ENCODE measurements at regions not wholly inside any gene's neighbourhood (a gene's known extent, or its start where the extent isn't known, plus 50 kb on each side); places are given as distances from the start of the nearest gene placed in this dataset.

DNA sequence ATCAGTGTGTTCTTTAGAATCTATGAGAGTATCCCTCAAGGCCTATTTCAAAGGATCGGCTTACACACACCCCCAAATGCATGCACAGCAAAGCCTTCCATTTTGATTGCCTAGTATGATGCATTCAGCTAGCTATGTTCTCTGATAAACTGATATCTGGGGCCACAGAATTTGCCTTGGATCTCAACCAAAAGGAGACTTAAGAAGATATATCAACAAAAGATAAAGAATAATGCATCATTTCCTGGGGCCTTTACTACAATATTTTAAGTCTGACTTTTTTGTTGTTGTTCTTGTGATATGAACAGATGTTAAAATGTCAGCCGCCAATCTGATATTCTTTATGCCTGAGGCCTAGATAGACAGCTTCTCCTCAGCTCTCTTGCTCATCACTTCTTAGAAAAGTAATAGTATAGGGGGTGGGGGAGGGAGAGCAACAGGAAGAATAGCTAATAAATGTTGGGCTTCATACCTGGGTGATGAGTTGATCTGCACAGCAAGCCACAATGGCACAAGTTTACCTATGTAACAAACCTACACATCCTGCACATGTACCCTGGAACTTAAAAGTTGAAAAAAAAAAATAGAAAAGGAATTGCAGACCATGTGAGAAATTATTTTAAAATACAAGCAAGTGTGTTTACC lies 792.9 kb upstream of the GHITM start:
- Histone ChIP-seq H3K4me3 (no peak overlapping the region), H3K9me3 (peaks cover 0 to 8% (median 0%) of the 10 kb centered on the region in 4 donors), H3K27me3 (no peaks in the 10 kb centered on the region), H3K36me3 (no peaks in the 10 kb centered on the region), H3K27ac (no peak overlapping the region), H3K4me1 (no peaks in the 10 kb centered on the region)
- intact Hi-C loops (cut with DNase I; ENCODE audit: low total_unique reads) = no loop called here
- DNase-seq = no peak
- WGBS, 5 donors = 82 to 95% (median 89%) methylated on average over 2 of the region's 2 CpGs
- TF ChIP-seq POLR2A (IDR thresholded peaks at IDR 0.05) (no peak), POLR2AphosphoS5 (IDR thresholded peaks at IDR 0.05) (no peak), EP300 (IDR thresholded peaks at IDR 0.05) (no peak)
- TF ChIP-seq, protein P1, sequence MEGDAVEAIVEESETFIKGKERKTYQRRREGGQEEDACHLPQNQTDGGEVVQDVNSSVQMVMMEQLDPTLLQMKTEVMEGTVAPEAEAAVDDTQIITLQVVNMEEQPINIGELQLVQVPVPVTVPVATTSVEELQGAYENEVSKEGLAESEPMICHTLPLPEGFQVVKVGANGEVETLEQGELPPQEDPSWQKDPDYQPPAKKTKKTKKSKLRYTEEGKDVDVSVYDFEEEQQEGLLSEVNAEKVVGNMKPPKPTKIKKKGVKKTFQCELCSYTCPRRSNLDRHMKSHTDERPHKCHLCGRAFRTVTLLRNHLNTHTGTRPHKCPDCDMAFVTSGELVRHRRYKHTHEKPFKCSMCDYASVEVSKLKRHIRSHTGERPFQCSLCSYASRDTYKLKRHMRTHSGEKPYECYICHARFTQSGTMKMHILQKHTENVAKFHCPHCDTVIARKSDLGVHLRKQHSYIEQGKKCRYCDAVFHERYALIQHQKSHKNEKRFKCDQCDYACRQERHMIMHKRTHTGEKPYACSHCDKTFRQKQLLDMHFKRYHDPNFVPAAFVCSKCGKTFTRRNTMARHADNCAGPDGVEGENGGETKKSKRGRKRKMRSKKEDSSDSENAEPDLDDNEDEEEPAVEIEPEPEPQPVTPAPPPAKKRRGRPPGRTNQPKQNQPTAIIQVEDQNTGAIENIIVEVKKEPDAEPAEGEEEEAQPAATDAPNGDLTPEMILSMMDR (IDR thresholded peaks at IDR 0.05) = no peak

DNA sequence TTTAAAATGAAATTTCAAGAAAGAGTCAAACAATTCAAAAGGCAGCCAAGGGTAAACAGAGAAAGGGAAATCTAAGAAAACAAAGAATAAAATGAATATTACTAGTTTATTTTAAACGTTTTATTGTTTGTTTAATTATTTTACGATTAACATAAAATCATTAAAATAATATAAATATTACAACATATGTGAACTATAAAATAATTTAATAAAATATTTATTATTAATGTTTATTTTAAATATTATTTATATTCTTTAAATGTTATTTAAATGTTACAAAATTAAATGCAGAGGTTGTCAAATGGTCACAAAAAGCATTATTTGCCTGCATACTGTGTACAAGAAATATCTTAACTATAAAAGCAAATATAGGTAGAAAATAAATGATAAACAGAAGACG lies 786.7 kb upstream of the GHITM start:
- TF ChIP-seq EP300 (IDR thresholded peaks at IDR 0.05) (no peak), POLR2A (IDR thresholded peaks at IDR 0.05) (no peak), POLR2AphosphoS5 (IDR thresholded peaks at IDR 0.05) (no peak)
- TF ChIP-seq, protein P1 (IDR thresholded peaks at IDR 0.05) = no peak
- Histone ChIP-seq H3K36me3 (no peaks in the 10 kb centered on the region), H3K4me3 (no peak overlapping the region), H3K27ac (no peak overlapping the region), H3K4me1 (no peaks in the 10 kb centered on the region), H3K27me3 (no peaks in the 10 kb centered on the region), H3K9me3 (peaks cover 0 to 13% (median 6%) of the 10 kb centered on the region in 4 donors)
- DNase-seq = no peak
- intact Hi-C loops (cut with DNase I; ENCODE audit: low total_unique reads) = no loop called here
- WGBS, 5 donors = 67 to 75% (median 72%) methylated on average over 3 of the region's 3 CpGs

DNA sequence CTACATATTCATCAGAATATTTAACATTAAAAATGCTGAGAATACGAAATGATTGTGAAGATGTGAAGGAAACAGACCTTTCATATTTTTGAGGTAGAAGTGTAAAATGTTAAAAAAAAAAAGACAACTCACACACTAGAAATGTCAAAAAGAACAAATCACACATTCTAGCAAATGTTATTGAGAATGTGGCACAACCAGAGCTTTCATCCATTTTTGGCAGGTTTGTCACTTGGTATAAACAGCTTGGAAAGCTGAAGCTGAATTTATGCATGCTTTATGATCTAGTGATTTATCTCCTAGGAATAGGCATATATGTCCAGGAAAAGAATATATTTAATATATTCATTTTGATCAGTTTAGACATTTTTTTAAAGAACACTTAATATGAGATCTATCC lies 784.9 kb upstream of the GHITM start:
- no peak overlapping the region for H3K27ac ChIP-seq
- H3K4me3 ChIP-seq = no peak overlapping the region
- no peak for TF ChIP-seq POLR2A (IDR thresholded peaks at IDR 0.05)
- TF ChIP-seq POLR2AphosphoS5 (IDR thresholded peaks at IDR 0.05) = no peak
- TF ChIP-seq EP300 (IDR thresholded peaks at IDR 0.05) = no peak
- TF ChIP-seq, protein P1 (IDR thresholded peaks at IDR 0.05) = no peak
- 74 to 85% (median 79%) methylated on average over 1 of the region's 1 CpG for WGBS, 5 donors
- DNase-seq = no peak
- no peaks in the 10 kb centered on the region for H3K27me3 ChIP-seq
- intact Hi-C loops (cut with DNase I; ENCODE audit: low total_unique reads) = no loop called here
- H3K4me1 ChIP-seq = no peaks in the 10 kb centered on the region
- H3K36me3 ChIP-seq = no peaks in the 10 kb centered on the region
- peaks cover 0 to 23% (median 6%) of the 10 kb centered on the region in 4 donors for H3K9me3 ChIP-seq

DNA sequence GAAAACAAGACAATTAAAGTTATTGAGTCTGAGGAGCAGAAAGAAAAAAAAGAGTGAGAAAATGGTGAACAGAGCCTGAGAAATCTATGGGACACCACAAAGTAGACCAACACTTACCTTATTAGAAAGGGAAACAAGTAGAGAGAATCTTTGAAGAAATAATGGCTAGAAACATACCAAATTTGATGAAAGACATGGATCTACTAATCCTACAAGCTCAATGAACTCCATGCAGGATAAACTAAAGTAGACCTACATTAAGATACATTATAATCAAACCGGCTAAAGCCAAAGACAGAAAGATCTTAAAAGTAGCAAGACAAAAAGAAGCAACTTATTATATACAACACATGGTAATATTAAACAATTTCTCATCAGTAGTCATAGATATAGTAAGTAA lies 782.3 kb upstream of the GHITM start:
- Histone ChIP-seq H3K27me3 (no peaks in the 10 kb centered on the region), H3K4me1 (no peaks in the 10 kb centered on the region), H3K9me3 (peaks cover 0 to 30% (median 6%) of the 10 kb centered on the region in 4 donors), H3K27ac (no peak overlapping the region), H3K36me3 (no peaks in the 10 kb centered on the region), H3K4me3 (no peak overlapping the region)
- no peak for TF ChIP-seq POLR2AphosphoS5 (IDR thresholded peaks at IDR 0.05)
- no peak for TF ChIP-seq EP300 (IDR thresholded peaks at IDR 0.05)
- no peak for TF ChIP-seq POLR2A (IDR thresholded peaks at IDR 0.05)
- TF ChIP-seq, protein P1 (IDR thresholded peaks at IDR 0.05) = no peak
- no peak for DNase-seq
- intact Hi-C loops (cut with DNase I; ENCODE audit: low total_unique reads) = no loop called here
- WGBS, 5 donors = 51 to 97% (median 94%) methylated on average over 1 of the region's 1 CpG
